Amygdala (tissue), 56 donors: ENCODE measurements at regions not wholly inside any gene's neighbourhood (a gene's known extent, or its start where the extent isn't known, plus 50 kb on each side); places are given as distances from the start of the nearest gene placed in this dataset.
"Not testable (repeated sequence)": the region's sequence is repeated elsewhere in the genome, so short reads cannot be mapped to it uniquely, and the experiment has no call there.

Source experiments
- DNase-seq, 56 donors: peaks; one replicate each; lab custom pipeline; 2025; lab: John Stamatoyannopoulos, UW

- DNase-seq, result no peak
Observed at GRCh38 chr6:135699705-135700104, 151.8 kb upstream of the PDE7B start.

GRCh38 chr6:135701426-135701825 is 150.1 kb upstream of the PDE7B start:
- DNase-seq, result no peak

GRCh38 chr6:135703007-135703406 is 148.5 kb upstream of the PDE7B start:
- no peak for DNase-seq

DNA sequence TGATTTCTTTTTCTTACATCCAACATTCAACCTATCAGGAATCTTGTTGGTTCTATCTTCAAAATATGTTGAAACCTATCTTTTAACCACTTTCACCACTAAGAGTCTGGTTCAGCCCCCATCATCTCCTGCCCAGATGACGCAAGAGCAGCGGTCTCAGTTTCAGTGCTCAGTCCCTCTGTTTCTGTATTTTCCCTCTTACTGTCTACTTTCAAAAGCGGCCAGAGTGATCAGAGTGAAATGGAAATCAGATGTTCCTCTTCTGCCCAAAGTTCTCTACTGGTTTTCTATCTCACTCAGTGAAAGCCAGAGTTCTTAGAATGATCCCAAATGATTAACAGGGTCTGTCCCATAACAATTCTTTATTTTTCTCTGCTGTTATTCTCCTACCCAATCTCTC is 147.9 kb upstream of the PDE7B start:
- no peak for DNase-seq

- no peak for DNase-seq
Observed at GRCh38 chr6:135707426-135707825, 144.1 kb upstream of the PDE7B start.

DNA sequence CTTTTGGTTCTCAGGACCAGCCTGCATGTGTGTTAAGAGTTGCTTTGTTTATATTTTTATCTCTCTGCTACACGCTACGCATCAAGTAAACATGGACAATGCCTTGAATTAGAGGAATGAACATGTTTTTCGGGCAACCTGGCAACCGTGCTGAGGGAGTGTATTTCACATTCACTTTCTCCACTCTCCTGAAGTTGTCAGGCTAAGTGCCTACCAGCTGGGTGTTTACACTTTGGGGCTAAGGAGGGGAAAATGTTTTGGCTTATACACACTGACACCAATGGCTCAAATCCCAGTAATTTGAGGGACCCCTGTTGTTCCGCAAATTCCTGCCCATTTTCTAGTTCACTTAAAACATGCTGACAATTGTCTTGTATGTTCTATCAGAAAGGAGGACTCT is 141.5 kb upstream of the PDE7B start:
- no peak for DNase-seq

- DNase-seq, result no peak
Observed at GRCh38 chr6:135722190-135722589, 129.3 kb upstream of the PDE7B start.

- no peak for DNase-seq
Observed at GRCh38 chr6:135722679-135723078, 128.8 kb upstream of the PDE7B start.

DNA sequence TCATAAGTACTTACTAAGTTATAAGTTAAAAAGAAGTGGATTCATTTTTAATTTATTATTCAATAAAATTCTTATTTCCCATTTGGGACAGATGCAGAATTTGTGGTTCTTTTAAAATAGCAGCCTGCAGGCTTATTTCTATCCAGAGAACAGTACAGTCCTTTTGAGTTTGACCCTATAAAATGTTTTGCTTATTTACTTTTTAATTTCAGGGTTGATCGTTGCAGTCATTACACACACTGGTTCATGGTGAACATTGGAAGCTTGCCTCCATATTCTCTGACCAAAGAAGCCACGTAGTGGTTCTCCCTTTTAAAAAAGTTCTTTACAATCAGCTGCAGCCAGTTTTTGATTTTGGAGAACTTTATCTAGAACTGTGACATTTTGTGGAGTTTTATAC is 122.9 kb upstream of the PDE7B start:
- no peak for DNase-seq

GRCh38 chr6:135731116-135731515 is 120.4 kb upstream of the PDE7B start:
- no peak for DNase-seq

DNA sequence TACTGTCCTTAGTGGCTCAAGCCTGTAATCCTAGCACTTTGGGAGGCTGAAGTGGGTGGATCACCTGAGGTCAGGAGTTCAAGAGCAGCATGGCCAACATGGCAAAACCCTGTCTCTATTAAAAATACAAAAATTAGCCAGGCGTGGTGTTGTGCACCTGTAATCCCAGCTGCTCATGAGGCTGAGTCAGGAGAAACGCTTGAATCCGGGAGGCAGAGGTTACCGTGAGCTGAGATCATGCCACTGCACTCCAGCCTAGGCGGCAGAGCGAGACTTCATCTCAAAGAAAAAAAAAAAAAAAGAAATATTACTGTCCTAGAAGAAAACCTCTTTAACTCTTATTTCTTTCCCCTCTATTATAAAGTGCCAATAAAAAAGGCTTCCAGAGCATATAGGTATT is 115.2 kb upstream of the PDE7B start:
- not testable (repeated sequence) for DNase-seq

DNA sequence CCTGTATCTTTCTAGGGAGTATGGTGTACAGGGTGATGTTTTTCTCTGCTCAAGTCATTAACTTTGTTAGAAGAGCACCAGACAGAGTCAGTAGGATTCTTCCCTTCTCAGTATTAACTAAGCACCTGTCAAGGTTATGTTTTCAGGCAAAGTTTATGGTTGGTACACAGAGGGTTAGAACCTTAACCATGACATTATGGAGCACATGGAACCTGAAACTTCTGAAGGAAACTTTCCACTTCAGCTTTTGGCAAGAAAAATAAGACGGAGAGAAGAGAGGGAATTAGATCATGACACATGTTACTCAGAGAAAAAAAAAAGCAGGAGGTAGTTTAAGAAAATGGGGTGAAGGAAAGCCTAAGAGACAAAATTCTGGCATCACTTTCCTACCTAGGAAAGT is 112.9 kb upstream of the PDE7B start:
- DNase-seq, result no peak

DNA sequence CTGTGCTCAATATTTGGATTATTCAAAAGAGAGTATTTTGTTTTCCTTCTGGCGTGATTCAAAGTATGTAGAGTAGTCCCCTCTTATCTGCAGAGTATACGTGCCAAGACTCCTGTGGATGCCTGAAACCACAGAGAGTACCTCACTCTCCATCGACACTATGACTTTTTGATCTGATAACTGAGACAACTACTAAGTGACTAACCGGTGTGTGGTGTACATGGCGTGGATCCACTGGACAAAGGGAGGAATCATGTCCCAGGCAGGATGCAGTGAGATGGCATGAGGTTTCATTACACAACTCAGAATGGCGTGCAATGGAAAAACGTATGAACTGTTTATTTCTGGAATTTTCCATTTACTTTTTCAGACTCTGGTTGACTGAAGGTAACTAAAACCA is 112.2 kb upstream of the PDE7B start:
- DNase-seq, result no peak

DNA sequence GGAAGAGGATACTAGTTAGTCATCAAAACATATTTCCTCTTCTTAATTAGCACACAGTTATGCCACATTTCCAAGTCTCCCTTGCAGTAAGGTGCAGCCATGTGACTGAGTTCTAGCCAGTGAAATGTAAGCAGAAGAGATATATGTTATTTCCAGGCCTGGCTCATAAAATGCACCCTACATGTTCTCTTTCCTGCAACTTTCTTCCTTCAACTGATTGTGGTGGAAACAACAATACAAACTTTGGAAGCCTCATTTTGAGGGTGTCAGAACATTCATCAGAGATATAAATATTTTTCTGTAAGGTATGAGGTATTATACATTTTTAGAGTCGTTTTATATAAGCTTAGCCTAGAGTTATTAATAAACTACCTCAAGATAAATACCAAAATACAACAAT is 110.9 kb upstream of the PDE7B start:
- no peak for DNase-seq

DNA sequence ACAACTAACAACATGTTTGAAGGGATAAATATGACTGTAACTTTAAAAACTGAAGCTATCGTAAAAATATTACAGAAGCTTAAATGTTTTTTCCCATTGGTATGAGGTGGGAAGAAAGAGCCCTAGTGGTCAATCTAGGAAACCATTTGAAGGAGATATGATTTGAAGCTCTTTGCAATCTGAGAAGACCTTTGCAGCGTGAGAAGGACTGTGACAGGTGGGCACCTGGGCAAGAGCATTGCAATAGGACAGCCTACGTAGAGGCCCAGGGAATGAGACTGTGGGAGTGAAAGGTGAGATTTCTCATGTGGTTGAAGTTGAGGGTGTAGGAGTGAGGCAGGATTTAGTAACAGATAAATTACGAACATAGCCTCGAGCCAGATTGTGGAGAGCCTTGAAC is 108.0 kb upstream of the PDE7B start:
- no peak for DNase-seq

GRCh38 chr6:135748189-135748588 is 103.3 kb upstream of the PDE7B start:
- no peak for DNase-seq

GRCh38 chr6:135750081-135750480 is 101.4 kb upstream of the PDE7B start:
- DNase-seq, result no peak

DNA sequence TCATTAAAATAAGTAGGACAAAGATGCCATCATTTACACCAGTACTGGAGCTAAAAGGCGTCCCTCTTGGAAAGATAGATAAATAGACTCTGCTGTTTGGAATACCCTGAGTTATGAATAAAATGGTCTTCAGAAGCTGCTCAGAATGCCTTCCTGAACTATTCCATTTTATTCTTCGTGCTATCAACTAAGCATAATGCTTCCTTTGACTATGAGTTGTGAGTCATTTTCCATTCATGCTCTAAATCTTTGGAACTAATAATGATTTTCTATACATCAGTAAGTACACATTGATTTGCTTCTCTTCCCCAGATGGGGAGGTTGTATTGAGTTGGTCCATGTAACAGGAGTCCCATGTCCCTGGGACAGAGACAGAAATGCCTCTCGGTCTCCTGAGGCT is 98.3 kb upstream of the PDE7B start:
- no peak for DNase-seq

- DNase-seq, result no peak
Observed at GRCh38 chr6:135759831-135760230, 91.7 kb upstream of the PDE7B start.

DNA sequence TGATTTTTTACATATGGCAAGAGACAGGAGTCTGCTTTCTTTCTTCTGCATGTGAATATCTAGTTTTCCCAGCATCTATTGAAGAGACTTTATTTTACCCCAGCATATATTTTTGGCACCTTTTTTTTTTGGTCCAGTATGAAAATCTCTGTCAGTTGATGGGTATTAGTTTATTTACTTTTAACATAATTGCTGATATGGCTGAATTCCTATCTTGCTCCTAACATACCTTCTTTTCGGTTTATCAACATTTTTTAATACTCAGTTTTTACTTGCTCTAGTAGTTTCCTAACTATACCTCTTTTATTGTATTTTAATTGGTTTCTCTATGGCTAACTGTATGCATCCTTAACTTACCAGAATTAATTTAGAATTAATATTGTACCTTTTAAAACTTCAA is 77.5 kb upstream of the PDE7B start:
- no peak for DNase-seq

DNA sequence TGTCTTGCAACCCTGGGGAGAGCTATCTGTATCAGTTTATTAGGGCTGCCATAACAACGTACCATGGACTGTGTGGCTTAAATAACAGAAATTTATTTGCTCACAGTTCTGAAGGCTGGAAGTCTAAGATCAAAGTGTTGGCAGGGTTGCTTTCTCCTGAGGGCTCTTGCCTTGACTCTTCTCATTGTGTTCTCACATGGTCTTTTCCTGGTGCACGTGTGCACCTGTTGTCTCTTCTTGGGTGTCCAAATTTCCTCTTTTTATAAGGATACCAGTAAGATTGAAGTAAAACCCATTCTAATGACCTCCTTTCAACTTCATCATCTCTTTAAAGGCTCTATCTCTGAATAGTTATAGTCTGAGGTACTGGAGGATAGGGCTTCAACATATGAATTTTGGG is 72.3 kb upstream of the PDE7B start:
- no peak for DNase-seq

DNA sequence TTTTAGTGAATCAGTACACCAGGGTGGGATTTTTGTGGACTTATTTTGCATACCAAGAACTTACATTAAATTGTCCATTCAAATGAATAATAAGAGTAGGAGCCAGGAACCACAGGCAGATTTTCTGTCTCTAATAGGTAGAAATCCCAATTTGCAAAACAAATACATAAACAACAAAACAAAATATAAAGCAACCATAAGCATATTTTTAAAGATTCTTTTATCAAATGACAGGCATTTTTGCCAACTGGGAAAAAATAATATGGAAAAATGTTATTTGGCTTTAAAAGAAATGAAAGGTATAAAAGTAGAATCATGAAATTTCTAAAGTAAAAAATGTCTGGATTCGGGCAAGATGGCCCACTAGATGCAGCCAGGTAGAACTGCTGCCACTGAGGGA is 71.2 kb upstream of the PDE7B start:
- DNase-seq, result no peak

- no peak for DNase-seq
Observed at GRCh38 chr6:135782546-135782945, 69.0 kb upstream of the PDE7B start.

DNA sequence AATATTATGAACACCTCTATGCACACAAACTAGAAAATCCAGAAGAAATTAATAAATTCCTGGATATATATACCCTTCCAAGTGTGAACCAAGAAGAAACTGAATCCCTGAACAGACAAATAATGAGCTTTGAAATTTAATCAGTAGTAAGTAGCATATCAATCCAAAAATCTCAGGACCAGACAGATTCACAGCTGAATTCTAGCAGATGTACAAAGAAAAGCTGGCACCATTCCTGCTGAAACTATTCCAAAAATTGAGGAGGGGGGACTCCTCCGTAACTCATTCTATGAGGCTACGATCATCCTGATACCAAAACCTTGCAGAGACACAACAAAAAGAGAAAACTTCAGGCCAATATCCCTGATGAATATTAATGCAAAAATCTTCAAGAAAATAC is 67.0 kb upstream of the PDE7B start:
- no peak for DNase-seq
